NCI-H2196 treated with DMSO at 0.1 percent for 48 hours (cell line): ENCODE measurements at regions not wholly inside any gene's neighbourhood (a gene's known extent, or its start where the extent isn't known, plus 50 kb on each side); places are given as distances from the start of the nearest gene placed in this dataset.

Source experiments
- DNase-seq: peaks from one replicate; lab custom pipeline; 2025; ENCODE audit not compliant: unreplicated experiment; lab: John Stamatoyannopoulos, UW

- no peak for DNase-seq
Observed at GRCh38 chr1:69502991-69503390, 64.7 kb upstream of the LRRC7 start.

- no peak for DNase-seq
Observed at GRCh38 chr1:69504730-69505252, 62.9 kb upstream of the LRRC7 start.

GRCh38 chr1:69506311-69506710 is 61.4 kb upstream of the LRRC7 start:
- no peak for DNase-seq

GRCh38 chr1:69506721-69507120 is 61.0 kb upstream of the LRRC7 start:
- DNase-seq, result no peak

- no peak for DNase-seq
Observed at GRCh38 chr1:69510026-69510425, 57.7 kb upstream of the LRRC7 start.

GRCh38 chr1:69511426-69512192 is 56.1 kb upstream of the LRRC7 start:
- DNase-seq, result no peak

GRCh38 chr1:69513601-69514000 is 54.1 kb upstream of the LRRC7 start:
- no peak for DNase-seq
